ENCODE measurements at regions not wholly inside any gene's neighbourhood (a gene's known extent, or its start where the extent isn't known, plus 50 kb on each side); places are given as distances from the start of the nearest gene placed in this dataset.

- no peak for DNase-seq
Observed at GRCh38 chrX:108795240-108795639, 58.9 kb upstream of the IRS4 start.

Data from activated naive CD4-positive, alpha-beta T cell treated with Interleukin-2 at 50 U/mL for 16 hours (primary cell).